Coronary artery (tissue), 2 donors: ENCODE measurements at regions not wholly inside any gene's neighbourhood (a gene's known extent, or its start where the extent isn't known, plus 50 kb on each side); places are given as distances from the start of the nearest gene placed in this dataset.
A peak's percentile ranks its signal among the peaks of the same experiment; 100 is the strongest.

Experiments used
- DNase-seq: peaks from one replicate; pipeline ENCODE4 v3.0.0-alpha.2; 2017; ENCODE audit warnings: low spot score
- H3K27ac ChIP-seq, 2 donors: fragments of 200-600 bp; sonication (generic); one replicate each; pipeline ENCODE4 v1.5.1; 2016 to 2019
- H3K4me3 ChIP-seq: fragments of 200-600 bp; sonication (generic); 2 replicates; pipeline ENCODE4 v1.5.1; 2016; ENCODE audit warnings: mild to moderate bottlenecking, moderate library complexity
- CTCF ChIP-seq: fragments of 200-600 bp; sonication (generic); IDR thresholded peaks from one replicate; pipeline ENCODE4 v1.5.1; 2019; ENCODE audit warnings: antibody characterized with exemption

- Histone ChIP-seq H3K4me3 (no peak overlapping the region), H3K27ac (no peak overlapping the region)
- TF ChIP-seq CTCF, result no peak
- no peak for DNase-seq
Measured at GRCh38 chr5:36385495-36385894, 83.8 kb upstream of the RANBP3L start.

GRCh38 chr5:36388288-36388687 is 86.6 kb upstream of the RANBP3L start:
- H3K4me3 ChIP-seq, result no peak overlapping the region
- no peak for TF ChIP-seq CTCF
- DNase-seq, result no peak
- no peak overlapping the region for H3K27ac ChIP-seq

- TF ChIP-seq CTCF, result no peak
- DNase-seq, result no peak
- H3K4me3 ChIP-seq, result no peak overlapping the region
- H3K27ac ChIP-seq, result peak overlapping the region in 1 of 2 donors; percentile 47
Measured at GRCh38 chr5:36389245-36389644, 87.5 kb upstream of the RANBP3L start.

- no peak for TF ChIP-seq CTCF
- DNase-seq, result no peak
- H3K27ac ChIP-seq, result no peak overlapping the region
- no peak overlapping the region for H3K4me3 ChIP-seq
Measured at GRCh38 chr5:36390640-36391039, 88.9 kb upstream of the RANBP3L start.

- TF ChIP-seq CTCF, result no peak
- H3K27ac ChIP-seq, result peak overlapping the region; percentile 51 to 70
- H3K4me3 ChIP-seq, result no peak overlapping the region
- DNase-seq, result no peak
Measured at GRCh38 chr5:36392186-36392585, 90.5 kb upstream of the RANBP3L start.

GRCh38 chr5:36392818-36393217 is 91.1 kb upstream of the RANBP3L start:
- no peak for TF ChIP-seq CTCF
- Histone ChIP-seq H3K27ac (peak overlapping the region; percentile 51 to 70), H3K4me3 (no peak overlapping the region)
- DNase-seq, result no peak

GRCh38 chr5:36393656-36394428 is 92.1 kb upstream of the RANBP3L start:
- no peak for DNase-seq

More at GRCh38 chr5:36393656-36394428, 92.1 kb upstream of the RANBP3L start:
- TF ChIP-seq CTCF, result no peak
- H3K27ac ChIP-seq, result peak overlapping the region; percentile 51
- no peak overlapping the region for H3K4me3 ChIP-seq
